Adipocyte (in vitro differentiated cells): ENCODE measurements at regions not wholly inside any gene's neighbourhood (a gene's known extent, or its start where the extent isn't known, plus 50 kb on each side); places are given as distances from the start of the nearest gene placed in this dataset.
"Not testable (repeated sequence)": the region's sequence is repeated elsewhere in the genome, so short reads cannot be mapped to it uniquely, and the experiment has no call there.

Experiments used
- DNase-seq: peaks from one replicate; pipeline ENCODE4 v3.0.0-alpha.2; 2015; ENCODE audit warnings: low read depth
- H3K27me3 ChIP-seq: replicated peaks from 2 replicates; pipeline ENCODE4 v1.7.0; 2013; ENCODE audit warnings: mild to moderate bottlenecking, low read length, moderate library complexity; ENCODE audit not compliant: control insufficient read depth, insufficient read depth
- H3K36me3 ChIP-seq: 2 replicates; pipeline ENCODE4 v1.7.0; 2013; ENCODE audit warnings: low read length, mild to moderate bottlenecking, moderate library complexity; ENCODE audit not compliant: control insufficient read depth, insufficient read depth, severe bottlenecking
- H3K4me1 ChIP-seq: 2 replicates; pipeline ENCODE4 v1.7.0; 2013; ENCODE audit warnings: mild to moderate bottlenecking, low read length, moderate library complexity; ENCODE audit not compliant: control insufficient read depth, insufficient read depth
- H3K4me3 ChIP-seq: 2 replicates; pipeline ENCODE4 v1.7.0; 2013; ENCODE audit warnings: mild to moderate bottlenecking, low read length, moderate library complexity
- H3K9ac ChIP-seq: 2 replicates; pipeline ENCODE4 v1.7.0; 2013; ENCODE audit warnings: mild to moderate bottlenecking, low read length, moderate library complexity
- H3K9me3 ChIP-seq: 2 replicates; pipeline ENCODE4 v1.7.0; 2013; ENCODE audit warnings: mild to moderate bottlenecking, low read length, moderate library complexity; ENCODE audit not compliant: control insufficient read depth

DNA sequence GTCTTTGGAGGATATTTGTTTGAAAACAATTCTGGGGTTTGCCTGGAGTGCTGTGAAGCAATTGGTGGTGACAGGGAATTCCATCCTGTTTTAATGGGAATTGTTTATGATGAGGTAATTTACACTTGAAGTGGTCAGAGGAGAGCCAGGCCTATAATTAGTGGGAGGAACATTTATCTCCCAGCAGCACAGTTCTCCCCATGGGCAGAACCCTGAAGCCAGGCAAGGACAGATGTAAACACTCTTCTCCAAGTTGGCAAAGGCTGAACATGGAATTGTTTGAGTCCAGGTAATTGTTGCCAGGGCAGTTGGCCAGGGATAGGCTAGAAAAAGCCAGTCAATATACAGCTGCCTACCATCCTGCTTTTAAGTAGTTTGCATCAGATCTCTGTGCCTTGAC, 789.7 kb downstream of the FRK start:
- Histone ChIP-seq H3K9me3 (no peaks in the 10 kb centered on the region), H3K4me1 (no peaks in the 10 kb centered on the region), H3K27me3 (no peaks in the 10 kb centered on the region), H3K4me3 (no peak overlapping the region), H3K9ac (no peak overlapping the region), H3K36me3 (no peaks in the 10 kb centered on the region)
- no peak for DNase-seq

DNA sequence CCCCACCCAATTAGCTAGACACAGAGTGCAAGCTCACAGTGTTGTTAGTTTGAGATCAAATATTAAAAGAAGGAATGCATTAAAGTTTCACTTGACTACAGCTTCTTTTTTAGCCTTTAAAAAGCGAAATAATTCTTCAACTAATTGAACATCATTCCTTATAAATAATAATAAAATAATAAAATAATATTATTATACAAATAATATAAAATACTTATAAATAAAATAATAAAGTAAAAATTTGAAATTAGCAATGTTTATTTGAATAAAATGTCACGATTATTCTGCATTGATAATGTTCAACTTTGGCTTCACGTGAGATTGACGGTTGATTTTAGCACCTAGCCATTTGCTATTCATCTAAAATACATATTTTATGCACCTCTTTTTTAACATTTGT, 819.3 kb downstream of the FRK start:
- Histone ChIP-seq H3K9me3 (no peaks in the 10 kb centered on the region), H3K27me3 (no peaks in the 10 kb centered on the region), H3K4me1 (no peaks in the 10 kb centered on the region), H3K9ac (no peak overlapping the region), H3K36me3 (no peaks in the 10 kb centered on the region), H3K4me3 (no peak overlapping the region)
- DNase-seq: no peak

DNA sequence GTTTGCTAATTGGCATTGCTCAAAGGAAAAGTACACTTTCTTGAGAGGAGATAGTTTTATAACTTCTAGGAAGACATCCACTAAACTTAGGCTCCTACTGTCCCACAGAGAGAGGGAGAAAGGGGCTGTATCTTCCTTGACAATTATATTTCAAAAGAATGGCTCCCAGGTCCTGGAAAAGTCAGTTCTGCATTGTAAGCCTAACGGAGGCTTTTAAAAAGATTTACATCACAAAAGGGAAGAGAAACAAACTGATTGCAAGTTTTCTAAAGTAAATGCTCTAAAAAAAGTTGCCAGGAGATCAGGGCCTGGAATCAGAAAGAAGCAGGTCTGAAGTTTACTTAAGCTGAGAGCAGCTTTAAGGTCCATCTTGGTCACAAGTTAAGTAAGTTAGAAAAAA, 839.5 kb downstream of the FRK start:
- Histone ChIP-seq H3K9ac (no peak overlapping the region), H3K36me3 (no peaks in the 10 kb centered on the region), H3K27me3 (no peaks in the 10 kb centered on the region), H3K4me1 (no peaks in the 10 kb centered on the region), H3K4me3 (no peak overlapping the region), H3K9me3 (no peaks in the 10 kb centered on the region)
- DNase-seq: no peak

DNA sequence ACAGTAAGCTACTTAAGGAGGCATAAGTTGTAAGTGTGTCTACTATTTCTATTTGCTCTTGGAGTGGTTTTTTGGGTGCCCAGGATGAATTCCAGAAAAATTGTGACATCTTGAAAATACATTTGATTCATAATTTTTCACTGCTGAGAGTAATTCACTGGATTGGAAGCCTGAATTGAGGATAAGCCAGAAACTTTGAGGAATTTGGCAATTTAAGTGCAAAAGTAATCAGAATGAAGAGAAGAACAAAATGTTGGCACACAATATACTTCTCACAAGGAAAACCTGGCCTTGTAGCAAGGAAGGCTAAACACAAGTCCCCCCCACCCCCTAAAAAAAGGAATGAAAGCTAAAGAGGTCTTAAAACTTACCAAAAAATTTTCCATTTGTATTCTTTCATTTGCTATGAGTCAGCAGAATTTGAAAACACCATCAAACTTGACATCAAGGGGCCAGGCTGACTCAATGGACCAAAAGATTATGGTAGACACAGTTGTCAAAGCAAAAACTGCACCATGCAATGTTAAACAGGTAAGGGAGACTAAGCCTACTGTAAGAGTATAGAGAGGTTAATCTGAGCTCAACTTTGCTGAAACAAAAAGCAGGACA, 840.0 kb downstream of the FRK start:
- H3K9me3 ChIP-seq: no peaks in the 10 kb centered on the region
- H3K27me3 ChIP-seq: no peaks in the 10 kb centered on the region
- no peaks in the 10 kb centered on the region for H3K4me1 ChIP-seq
- no peaks in the 10 kb centered on the region for H3K36me3 ChIP-seq
- DNase-seq: no peak
- H3K4me3 ChIP-seq: no peak overlapping the region
- H3K9ac ChIP-seq: no peak overlapping the region

DNA sequence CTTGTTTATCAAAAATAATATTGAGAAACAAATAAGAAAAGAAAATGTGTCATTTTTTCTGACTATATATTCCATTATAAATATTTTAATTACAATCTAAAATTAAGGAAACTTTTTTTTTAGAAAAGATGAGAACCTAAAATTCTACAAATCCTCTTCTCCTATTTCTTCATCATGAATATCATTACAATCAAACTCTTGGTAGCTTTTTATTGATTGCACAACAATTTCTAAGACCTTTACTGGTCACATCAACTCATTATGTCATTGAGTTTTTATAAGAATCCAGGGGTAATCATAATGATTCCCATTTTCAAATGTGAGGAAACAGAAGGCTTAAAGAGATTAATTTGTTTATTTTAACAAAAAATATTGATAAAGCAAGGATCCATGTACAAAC, 841.0 kb downstream of the FRK start:
- Histone ChIP-seq H3K9me3 (no peaks in the 10 kb centered on the region), H3K9ac (no peak overlapping the region)

DNA sequence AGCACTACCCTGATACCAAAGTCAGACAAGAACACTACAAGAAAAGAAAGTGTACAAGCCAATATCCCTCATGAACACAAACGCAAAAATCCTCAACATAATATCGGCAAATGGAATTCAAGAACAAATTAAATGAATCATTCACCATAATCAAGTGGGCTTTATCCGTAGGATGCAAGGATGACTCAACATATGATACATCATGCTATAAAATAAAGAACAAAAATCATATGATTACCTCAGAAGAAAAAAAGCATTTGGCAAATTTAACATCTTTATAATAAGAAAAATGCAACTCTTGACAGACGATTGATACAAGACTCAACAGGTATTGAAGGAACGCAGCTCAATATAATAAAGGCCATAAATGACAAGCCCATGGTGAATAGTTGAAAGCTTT, 843.9 kb downstream of the FRK start:
- no peak overlapping the region for H3K4me3 ChIP-seq
- no peaks in the 10 kb centered on the region for H3K4me1 ChIP-seq
- no peaks in the 10 kb centered on the region for H3K9me3 ChIP-seq
- no peak for DNase-seq
- no peaks in the 10 kb centered on the region for H3K27me3 ChIP-seq
- H3K36me3 ChIP-seq: no peaks in the 10 kb centered on the region
- no peak overlapping the region for H3K9ac ChIP-seq

More for the DNA sequence above, 841.0 kb downstream of the FRK start:
- no peak for DNase-seq
- no peaks in the 10 kb centered on the region for H3K27me3 ChIP-seq
- H3K4me3 ChIP-seq: no peak overlapping the region
- no peaks in the 10 kb centered on the region for H3K4me1 ChIP-seq
- H3K36me3 ChIP-seq: no peaks in the 10 kb centered on the region

DNA sequence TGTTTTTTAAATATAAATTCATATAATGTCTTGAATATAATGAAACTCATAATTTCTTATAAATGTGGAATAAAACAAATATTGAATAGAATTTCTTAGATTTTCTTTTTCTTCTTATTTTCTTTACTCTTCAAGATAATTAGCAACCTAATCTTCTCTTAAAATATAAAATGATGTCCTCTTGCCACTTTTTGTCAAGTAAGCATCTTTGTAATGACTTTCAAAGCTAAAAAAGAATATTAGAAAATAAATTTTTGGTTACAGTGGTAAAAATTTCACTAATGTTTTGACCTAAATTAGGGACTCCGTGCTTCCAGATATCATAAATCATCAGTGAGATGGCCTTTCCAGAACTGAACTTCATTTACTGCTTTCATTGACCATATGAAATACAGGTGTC, 846.4 kb downstream of the FRK start:
- no peaks in the 10 kb centered on the region for H3K36me3 ChIP-seq
- no peak overlapping the region for H3K9ac ChIP-seq
- DNase-seq: no peak
- H3K4me1 ChIP-seq: no peaks in the 10 kb centered on the region
- no peak overlapping the region for H3K4me3 ChIP-seq
- H3K27me3 ChIP-seq: no peaks in the 10 kb centered on the region
- no peaks in the 10 kb centered on the region for H3K9me3 ChIP-seq

DNA sequence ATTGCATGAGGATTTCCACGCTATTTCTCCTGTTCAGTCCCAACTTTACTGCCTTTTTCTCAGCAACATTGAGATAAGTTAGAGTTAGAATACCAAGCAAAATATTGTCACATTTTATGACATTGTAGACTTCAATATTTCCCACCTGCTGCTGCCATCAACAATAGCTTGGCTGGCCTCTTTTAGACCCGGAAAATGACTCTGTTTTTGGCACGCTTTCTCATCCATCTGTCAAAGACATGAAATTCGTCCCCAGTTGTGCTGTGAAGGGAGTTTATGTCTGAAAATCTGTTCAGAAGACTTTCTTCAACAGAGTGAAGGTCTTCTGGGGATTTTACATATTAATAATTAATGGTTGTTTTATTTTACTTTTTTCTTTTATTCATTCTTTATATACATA, 857.3 kb downstream of the FRK start:
- no peaks in the 10 kb centered on the region for H3K36me3 ChIP-seq
- peaks cover 2% of the 10 kb centered on the region for H3K9me3 ChIP-seq
- no peaks in the 10 kb centered on the region for H3K27me3 ChIP-seq
- H3K4me3 ChIP-seq: no peak overlapping the region
- H3K4me1 ChIP-seq: no peaks in the 10 kb centered on the region
- no peak overlapping the region for H3K9ac ChIP-seq
- no peak for DNase-seq

DNA sequence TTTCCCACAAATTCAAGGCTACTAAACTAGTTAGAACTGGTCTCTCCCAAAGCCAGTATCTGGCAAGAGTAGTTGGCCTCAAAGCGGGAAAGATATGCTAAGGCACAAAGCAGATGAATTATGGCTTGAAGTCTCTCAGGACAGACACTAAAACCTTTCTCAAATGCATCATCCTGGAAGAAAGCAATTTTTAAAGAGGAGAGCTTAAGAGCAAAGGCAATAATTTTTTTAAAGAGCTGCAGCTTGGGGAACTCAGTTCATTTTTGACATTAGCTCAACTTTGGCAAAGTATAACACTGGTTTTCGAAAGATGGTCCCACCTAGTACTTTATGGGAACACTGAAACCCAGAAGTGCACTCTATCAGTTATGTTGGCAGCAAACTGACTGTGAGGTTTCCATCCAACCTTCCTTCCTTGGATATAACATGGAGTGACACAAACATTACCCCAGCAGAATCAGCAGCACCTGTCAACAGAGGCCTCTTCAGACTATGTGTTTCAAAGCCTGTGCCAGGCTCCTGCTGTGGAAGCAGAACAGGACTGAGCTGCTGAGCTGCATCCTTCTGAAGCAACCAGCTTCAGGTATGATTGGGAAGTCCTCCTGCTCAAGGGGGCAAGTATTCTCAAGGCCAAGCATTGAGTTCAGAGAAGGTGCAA, 852.3 kb upstream of the HS3ST5 start:
- H3K36me3 ChIP-seq: no peaks in the 10 kb centered on the region
- H3K27me3 ChIP-seq: no peaks in the 10 kb centered on the region
- no peak for DNase-seq
- H3K9me3 ChIP-seq: peaks cover 4% of the 10 kb centered on the region
- no peak overlapping the region for H3K4me3 ChIP-seq
- no peaks in the 10 kb centered on the region for H3K4me1 ChIP-seq
- no peak overlapping the region for H3K9ac ChIP-seq

DNA sequence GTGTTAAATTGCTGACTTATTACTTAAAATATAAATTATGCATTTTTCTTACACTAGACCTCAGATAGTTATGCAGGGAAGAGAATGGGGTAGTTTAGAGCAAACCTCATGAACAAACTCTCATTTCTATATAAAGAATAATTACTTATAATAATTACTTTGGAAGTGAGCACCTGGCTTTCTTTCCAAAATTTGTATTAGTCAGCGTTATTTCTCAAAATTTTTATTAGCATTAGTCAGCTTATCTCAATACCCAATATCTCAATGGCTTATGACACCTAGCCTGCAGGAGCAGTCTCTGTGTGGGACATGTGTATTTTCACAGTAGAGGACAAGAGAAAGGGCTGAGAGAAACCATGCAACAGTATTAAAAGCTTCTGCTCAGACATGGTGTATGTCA, 849.2 kb upstream of the HS3ST5 start:
- H3K4me1 ChIP-seq: no peaks in the 10 kb centered on the region
- no peak overlapping the region for H3K9ac ChIP-seq
- H3K9me3 ChIP-seq: no peaks in the 10 kb centered on the region
- H3K36me3 ChIP-seq: no peaks in the 10 kb centered on the region
- H3K27me3 ChIP-seq: no peaks in the 10 kb centered on the region
- DNase-seq: no peak
- H3K4me3 ChIP-seq: no peak overlapping the region

DNA sequence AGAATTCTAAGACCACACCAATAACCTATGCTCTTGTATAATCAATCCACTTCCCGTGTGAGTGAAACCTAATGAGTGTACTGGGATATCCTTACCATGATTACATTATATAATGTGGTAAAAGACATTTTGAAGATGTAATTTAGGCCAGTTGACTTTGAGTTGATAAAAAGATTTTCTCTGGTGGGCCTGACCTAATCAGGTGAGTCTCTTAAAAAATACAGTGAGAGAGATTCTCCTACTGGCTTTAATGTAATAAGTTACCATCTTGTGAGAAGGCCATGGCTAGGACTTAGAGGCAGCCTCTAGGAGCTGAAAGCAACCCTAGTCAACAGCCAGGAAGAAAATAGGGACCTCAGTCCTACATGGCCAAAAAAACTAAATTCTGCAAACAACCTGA, 847.7 kb upstream of the HS3ST5 start:
- no peaks in the 10 kb centered on the region for H3K27me3 ChIP-seq
- no peaks in the 10 kb centered on the region for H3K4me1 ChIP-seq
- H3K36me3 ChIP-seq: no peaks in the 10 kb centered on the region
- no peak overlapping the region for H3K4me3 ChIP-seq
- DNase-seq: no peak
- no peaks in the 10 kb centered on the region for H3K9me3 ChIP-seq
- H3K9ac ChIP-seq: no peak overlapping the region

DNA sequence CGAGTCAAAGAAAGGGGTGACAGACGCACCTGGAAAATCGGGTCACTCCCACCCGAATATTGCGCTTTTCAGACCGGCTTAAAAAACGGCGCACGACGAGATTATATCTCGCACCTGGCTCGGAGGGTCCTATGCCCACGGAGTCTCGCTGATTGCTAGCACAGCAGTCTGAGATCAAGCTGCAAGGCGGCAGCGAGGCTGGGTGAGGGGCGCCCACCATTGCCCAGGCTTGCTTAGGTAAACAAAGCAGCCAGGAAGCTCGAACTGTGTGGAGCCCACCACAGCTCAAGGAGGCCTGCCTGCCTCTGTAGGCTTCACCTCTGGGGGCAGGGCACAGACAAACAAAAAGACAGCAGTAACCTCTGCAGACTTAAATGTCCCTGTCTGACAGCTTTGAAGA, 832.6 kb upstream of the HS3ST5 start:
- H3K4me3 ChIP-seq, H3K9ac ChIP-seq, H3K36me3 ChIP-seq, H3K9me3 ChIP-seq, H3K27me3 ChIP-seq, DNase-seq, H3K4me1 ChIP-seq: not testable (repeated sequence)
